ENCODE measurements at regions not wholly inside any gene's neighbourhood (a gene's known extent, or its start where the extent isn't known, plus 50 kb on each side); places are given as distances from the start of the nearest gene placed in this dataset.

DNA sequence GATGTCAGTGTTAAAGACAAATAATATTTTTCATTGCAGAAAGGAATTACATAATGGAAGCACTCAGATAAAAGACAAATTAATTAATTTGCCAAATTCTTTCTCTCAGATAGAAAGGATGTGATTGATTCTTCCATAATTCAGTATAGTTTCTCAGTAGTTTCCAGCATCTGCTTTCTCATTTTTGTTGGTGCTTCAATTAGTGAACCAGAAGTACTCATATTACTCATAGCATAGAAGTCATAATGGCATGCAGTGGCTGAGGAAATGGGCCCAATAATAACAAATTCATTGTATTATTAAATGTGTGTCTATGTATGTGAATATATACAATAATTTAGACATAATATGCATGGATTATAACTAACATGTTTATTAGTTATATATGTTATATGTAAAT is 393.3 kb upstream of the TRAM1L1 start:
- H3K4me1 Mint-ChIP-seq (ENCODE audit: low read depth), result no peaks in the 10 kb centered on the region
- H3K9me3 Mint-ChIP-seq, result no peaks in the 10 kb centered on the region
- H3K36me3 Mint-ChIP-seq (ENCODE audit: low read depth), result no peaks in the 10 kb centered on the region
- no peaks in the 10 kb centered on the region for H3K27me3 Mint-ChIP-seq (ENCODE audit: low read depth)
- intact Hi-C loops (cut with micrococcal nuclease), result no loop called here
- no peak for DNase-seq (ENCODE audit: low spot score)
- H3K4me3 Mint-ChIP-seq (ENCODE audit: low read depth), result no peak overlapping the region
- no peak overlapping the region for H3K27ac Mint-ChIP-seq

DNA sequence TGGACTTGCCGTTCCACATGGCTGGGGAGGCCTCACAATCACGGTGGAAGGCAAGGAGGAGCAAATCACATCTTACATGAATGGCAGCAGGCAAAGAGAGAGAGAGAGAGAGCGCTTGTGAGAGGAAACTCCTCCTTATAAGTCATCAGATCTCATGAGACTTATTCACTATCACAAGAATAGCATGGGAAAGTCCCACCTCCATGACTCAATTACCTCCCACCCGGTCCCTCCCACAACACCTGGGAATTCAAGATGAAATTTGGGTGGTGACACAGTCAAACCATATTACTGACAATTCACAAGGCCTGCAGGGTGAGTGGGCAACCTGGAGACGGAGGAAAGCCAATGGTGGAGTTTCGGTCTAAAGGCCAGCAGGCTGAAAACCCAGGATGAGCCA is 394.3 kb upstream of the TRAM1L1 start:
- Mint-ChIP-seq H3K27me3 (ENCODE audit: low read depth) (no peaks in the 10 kb centered on the region), H3K4me1 (ENCODE audit: low read depth) (no peaks in the 10 kb centered on the region), H3K36me3 (ENCODE audit: low read depth) (no peaks in the 10 kb centered on the region), H3K27ac (no peak overlapping the region), H3K4me3 (ENCODE audit: low read depth) (no peak overlapping the region), H3K9me3 (no peaks in the 10 kb centered on the region)
- no peak for DNase-seq (ENCODE audit: low spot score)
- intact Hi-C loops (cut with micrococcal nuclease), result no loop called here

DNA sequence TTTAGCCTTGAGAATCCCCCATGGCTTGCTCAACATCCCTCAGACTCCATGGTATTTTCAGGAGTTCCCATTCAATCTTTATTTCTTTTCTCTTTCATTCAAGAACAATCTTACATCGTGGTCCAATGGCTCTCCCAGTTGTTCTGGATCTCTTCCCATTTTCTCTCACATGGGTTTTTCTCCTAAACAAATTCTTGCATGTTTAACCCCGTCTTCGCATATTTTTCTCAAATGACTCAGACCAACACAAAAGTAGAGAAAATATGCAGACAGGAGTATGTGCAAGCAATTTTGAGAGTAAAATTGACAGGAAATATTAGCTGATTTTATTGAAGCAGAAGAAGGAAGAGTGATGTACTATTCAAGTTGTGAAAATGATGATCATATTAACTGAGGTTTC is 396.4 kb upstream of the TRAM1L1 start:
- DNase-seq (ENCODE audit: low spot score), result no peak
- no peaks in the 10 kb centered on the region for H3K4me1 Mint-ChIP-seq (ENCODE audit: low read depth)
- intact Hi-C loops (cut with micrococcal nuclease), result no loop called here
- H3K36me3 Mint-ChIP-seq (ENCODE audit: low read depth), result no peaks in the 10 kb centered on the region
- no peaks in the 10 kb centered on the region for H3K27me3 Mint-ChIP-seq (ENCODE audit: low read depth)
- H3K4me3 Mint-ChIP-seq (ENCODE audit: low read depth), result no peak overlapping the region
- H3K9me3 Mint-ChIP-seq, result no peaks in the 10 kb centered on the region
- no peak overlapping the region for H3K27ac Mint-ChIP-seq

DNA sequence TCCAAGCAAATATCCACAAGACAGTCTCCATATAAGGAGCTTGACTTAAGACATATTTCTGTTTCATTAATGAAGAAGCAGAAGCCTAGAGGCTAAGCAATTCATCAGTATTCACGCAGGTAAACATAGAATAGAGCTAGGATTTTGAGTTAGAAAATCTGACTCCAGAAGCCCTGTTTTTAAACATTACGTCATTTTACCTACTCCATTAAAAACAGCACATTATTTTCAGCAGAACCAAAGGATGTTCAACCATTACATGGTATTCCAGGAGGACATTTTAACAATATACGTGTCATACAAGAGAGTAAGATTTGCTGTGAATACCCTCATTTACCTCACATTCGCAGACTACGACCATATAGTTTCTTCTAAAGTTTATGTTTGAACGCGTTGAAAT is 403.3 kb upstream of the TRAM1L1 start:
- no peaks in the 10 kb centered on the region for H3K9me3 Mint-ChIP-seq
- H3K4me3 Mint-ChIP-seq (ENCODE audit: low read depth), result no peak overlapping the region
- H3K27me3 Mint-ChIP-seq (ENCODE audit: low read depth), result no peaks in the 10 kb centered on the region
- no peak for DNase-seq (ENCODE audit: low spot score)
- no peaks in the 10 kb centered on the region for H3K4me1 Mint-ChIP-seq (ENCODE audit: low read depth)
- no peaks in the 10 kb centered on the region for H3K36me3 Mint-ChIP-seq (ENCODE audit: low read depth)
- intact Hi-C loops (cut with micrococcal nuclease), result no loop called here
- H3K27ac Mint-ChIP-seq, result no peak overlapping the region

DNA sequence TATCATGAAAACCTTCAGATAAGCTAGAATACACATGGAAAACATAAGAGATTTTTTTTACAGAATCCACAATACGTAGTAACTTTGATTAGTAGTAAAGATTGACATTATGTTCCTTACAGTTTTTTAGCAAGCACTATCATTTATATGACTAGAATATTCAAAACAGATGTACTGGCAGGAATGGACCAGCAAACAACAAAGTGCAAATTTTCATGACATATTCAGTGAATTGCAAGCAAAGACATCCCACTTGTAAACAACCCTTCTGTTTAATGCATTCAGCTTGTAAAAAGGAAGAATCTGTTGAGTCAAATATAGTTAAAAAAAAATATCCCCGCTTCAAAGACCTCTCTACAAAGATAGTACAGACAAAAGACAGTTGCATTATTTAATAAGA is 403.7 kb upstream of the TRAM1L1 start:
- DNase-seq (ENCODE audit: low spot score), result no peak
- H3K27me3 Mint-ChIP-seq (ENCODE audit: low read depth), result no peaks in the 10 kb centered on the region
- no peaks in the 10 kb centered on the region for H3K36me3 Mint-ChIP-seq (ENCODE audit: low read depth)
- no peaks in the 10 kb centered on the region for H3K4me1 Mint-ChIP-seq (ENCODE audit: low read depth)
- H3K9me3 Mint-ChIP-seq, result no peaks in the 10 kb centered on the region
- H3K27ac Mint-ChIP-seq, result no peak overlapping the region
- H3K4me3 Mint-ChIP-seq (ENCODE audit: low read depth), result no peak overlapping the region
- intact Hi-C loops (cut with micrococcal nuclease), result no loop called here

DNA sequence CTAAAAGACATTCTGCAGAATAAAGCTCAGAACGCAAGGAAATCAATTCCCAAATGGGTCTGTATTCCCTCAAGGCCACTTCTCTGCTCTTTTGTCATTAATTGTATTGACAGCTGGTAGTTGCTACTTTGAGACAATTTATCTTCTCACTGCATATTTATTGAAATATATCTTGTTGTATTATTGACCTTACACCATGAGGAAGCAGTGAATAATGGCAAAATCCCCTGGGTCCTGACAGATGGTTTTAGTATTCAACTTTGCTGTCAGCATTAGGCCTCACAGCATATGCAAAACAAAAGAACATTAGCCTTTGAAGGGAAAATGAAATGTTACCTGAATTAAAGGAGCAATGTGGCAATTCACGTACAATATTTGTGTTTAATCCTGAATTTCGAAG is 406.1 kb upstream of the TRAM1L1 start:
- no peak overlapping the region for H3K27ac Mint-ChIP-seq
- intact Hi-C loops (cut with micrococcal nuclease), result no loop called here
- no peak for DNase-seq (ENCODE audit: low spot score)
- no peaks in the 10 kb centered on the region for H3K36me3 Mint-ChIP-seq (ENCODE audit: low read depth)
- no peaks in the 10 kb centered on the region for H3K4me1 Mint-ChIP-seq (ENCODE audit: low read depth)
- no peaks in the 10 kb centered on the region for H3K27me3 Mint-ChIP-seq (ENCODE audit: low read depth)
- H3K9me3 Mint-ChIP-seq, result no peaks in the 10 kb centered on the region
- no peak overlapping the region for H3K4me3 Mint-ChIP-seq (ENCODE audit: low read depth)

DNA sequence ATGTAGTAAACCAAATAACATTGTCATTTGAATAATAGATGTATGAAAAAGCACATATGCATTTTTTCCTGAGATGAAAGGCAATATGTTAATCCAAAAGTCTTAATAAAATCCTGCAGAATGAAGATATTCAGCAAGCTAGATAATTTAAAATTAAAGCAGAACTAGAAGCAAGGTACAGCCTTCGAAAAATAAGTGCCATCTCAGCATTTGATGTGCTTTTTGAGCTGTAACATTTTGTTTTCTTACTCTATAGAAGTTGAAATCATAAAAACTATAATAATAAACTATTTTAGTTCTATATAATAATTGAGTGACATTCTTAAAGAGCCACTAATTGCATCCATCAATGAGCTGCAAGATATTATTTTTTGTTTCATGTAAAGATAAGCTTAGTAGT is 410.4 kb upstream of the TRAM1L1 start:
- intact Hi-C loops (cut with micrococcal nuclease), result no loop called here
- Mint-ChIP-seq H3K4me3 (ENCODE audit: low read depth) (no peak overlapping the region), H3K9me3 (no peaks in the 10 kb centered on the region), H3K4me1 (ENCODE audit: low read depth) (no peaks in the 10 kb centered on the region), H3K36me3 (ENCODE audit: low read depth) (no peaks in the 10 kb centered on the region), H3K27me3 (ENCODE audit: low read depth) (no peaks in the 10 kb centered on the region), H3K27ac (no peak overlapping the region)
- no peak for DNase-seq (ENCODE audit: low spot score)

DNA sequence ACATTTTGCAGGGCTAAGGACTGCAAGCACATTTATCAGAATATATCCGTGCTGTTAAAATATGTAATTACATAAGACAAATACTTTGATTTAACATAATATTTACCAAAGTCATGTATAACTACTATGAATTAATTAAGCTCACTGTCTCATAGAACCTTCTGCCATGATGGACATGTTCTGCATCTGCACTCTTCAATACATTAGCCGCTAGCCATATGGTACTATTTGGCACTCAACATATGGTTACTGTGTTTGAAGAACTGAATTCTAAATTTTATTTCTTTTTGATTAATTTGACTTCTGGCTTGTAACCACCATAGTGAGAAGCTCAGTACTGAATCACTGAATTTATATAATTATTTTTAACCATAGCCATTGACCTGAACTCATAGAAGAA is 427.0 kb upstream of the TRAM1L1 start:
- no peaks in the 10 kb centered on the region for H3K27me3 Mint-ChIP-seq (ENCODE audit: low read depth)
- no peaks in the 10 kb centered on the region for H3K36me3 Mint-ChIP-seq (ENCODE audit: low read depth)
- H3K27ac Mint-ChIP-seq, result no peak overlapping the region
- H3K4me1 Mint-ChIP-seq (ENCODE audit: low read depth), result no peaks in the 10 kb centered on the region
- no peak for DNase-seq (ENCODE audit: low spot score)
- no peak overlapping the region for H3K4me3 Mint-ChIP-seq (ENCODE audit: low read depth)
- no peaks in the 10 kb centered on the region for H3K9me3 Mint-ChIP-seq
- intact Hi-C loops (cut with micrococcal nuclease), result no loop called here

DNA sequence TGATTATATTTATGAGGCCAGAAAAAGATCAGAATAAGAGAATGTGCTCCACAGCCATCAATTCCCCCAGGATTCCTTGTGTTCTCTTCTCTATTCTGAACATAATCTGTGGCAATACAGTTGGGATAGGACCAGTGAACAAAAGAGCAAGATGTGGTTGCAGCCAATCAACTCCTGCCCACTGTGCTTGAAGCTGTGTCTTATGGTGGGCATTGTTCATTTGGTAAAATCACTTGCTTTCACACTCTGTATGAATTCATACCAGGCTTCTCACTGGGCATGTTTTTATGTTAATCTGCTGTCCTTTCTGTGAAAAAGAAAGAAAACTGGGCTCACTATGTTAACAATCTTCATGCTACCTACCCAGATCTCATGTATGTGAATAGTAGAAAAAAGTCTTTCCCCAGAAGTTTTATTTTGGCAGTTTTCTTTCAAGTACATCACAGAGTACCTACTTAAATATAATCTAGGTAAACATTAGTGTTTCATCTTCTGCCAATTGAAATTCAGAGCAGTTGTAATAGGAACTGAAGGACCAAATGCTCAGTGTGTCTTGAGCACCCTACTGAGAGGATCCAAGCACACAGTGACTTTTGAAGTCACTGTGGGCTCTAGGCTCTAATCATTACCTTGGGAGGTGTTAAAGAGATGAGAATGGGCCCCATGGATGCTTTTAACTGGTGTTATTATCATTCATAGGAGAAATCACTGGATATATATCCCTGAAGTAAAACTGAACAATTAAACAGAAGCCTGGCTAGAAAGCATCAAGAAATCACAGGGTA is 429.2 kb upstream of the TRAM1L1 start:
- Mint-ChIP-seq H3K27ac (no peak overlapping the region), H3K4me3 (ENCODE audit: low read depth) (no peak overlapping the region), H3K36me3 (ENCODE audit: low read depth) (no peaks in the 10 kb centered on the region), H3K9me3 (peaks cover 5% of the 10 kb centered on the region), H3K4me1 (ENCODE audit: low read depth) (no peaks in the 10 kb centered on the region), H3K27me3 (ENCODE audit: low read depth) (no peaks in the 10 kb centered on the region)
- intact Hi-C loops (cut with micrococcal nuclease), result no loop called here
- DNase-seq (ENCODE audit: low spot score), result no peak

DNA sequence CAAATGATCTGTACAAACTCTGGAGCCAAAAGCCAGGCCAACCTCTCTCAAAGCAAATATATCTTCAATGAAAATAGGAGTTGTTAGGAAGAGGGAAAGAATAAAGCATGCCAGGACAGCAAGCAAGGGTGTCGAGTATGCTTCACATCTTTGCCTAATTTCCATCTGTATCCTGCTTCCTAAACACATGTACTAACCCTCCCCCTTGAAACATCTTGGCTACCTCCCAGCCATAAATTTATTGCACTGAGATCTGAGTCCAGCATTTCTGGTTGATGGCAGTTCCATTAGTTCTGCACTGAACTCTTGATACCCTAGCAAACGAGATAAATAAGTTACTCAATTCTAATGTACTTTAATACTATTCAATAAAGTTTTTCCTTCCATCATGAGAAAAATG is 430.5 kb upstream of the TRAM1L1 start:
- Mint-ChIP-seq H3K36me3 (ENCODE audit: low read depth) (no peaks in the 10 kb centered on the region), H3K27me3 (ENCODE audit: low read depth) (no peaks in the 10 kb centered on the region), H3K9me3 (peaks cover 5% of the 10 kb centered on the region), H3K27ac (no peak overlapping the region), H3K4me1 (ENCODE audit: low read depth) (no peaks in the 10 kb centered on the region), H3K4me3 (ENCODE audit: low read depth) (no peak overlapping the region)
- no peak for DNase-seq (ENCODE audit: low spot score)
- intact Hi-C loops (cut with micrococcal nuclease), result no loop called here

DNA sequence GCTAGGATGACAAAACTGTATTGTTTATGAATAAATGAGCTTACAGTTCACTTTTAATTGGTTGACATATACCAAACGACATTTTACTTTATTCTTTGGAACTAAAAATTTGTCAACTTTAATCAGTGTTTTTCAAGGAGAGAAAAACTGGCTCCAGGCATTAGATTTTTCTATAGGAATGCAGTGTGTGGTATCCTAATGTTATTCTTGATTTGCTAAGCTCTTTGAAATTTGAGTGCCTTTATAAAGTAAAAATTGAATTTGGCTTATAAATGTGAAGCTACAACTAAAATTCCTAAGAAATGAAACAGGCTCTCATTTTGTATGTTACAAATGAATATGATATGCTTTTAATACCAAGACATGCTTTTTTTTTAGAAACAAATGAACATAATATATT is 442.2 kb upstream of the TRAM1L1 start:
- Mint-ChIP-seq H3K4me3 (ENCODE audit: low read depth) (no peak overlapping the region), H3K4me1 (ENCODE audit: low read depth) (no peaks in the 10 kb centered on the region)

DNA sequence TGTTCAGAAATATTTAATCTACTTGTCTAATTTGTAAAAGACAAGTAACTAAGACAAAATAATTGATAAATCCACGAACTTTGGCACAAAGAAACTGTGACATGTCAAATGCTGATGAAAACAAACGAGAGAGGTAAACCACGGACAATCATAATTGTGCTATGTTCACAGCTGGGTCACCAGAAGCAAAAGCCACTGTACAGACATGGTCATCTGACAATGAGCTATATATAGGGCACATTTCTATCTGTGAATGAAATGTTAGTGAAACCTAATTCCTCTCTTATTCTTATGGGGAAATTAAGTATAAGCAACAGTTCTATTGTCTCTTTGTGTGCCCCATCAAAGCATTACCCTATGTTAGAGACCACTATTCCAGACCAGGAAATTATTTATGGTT is 444.0 kb upstream of the TRAM1L1 start:
- Mint-ChIP-seq H3K4me1 (ENCODE audit: low read depth) (no peaks in the 10 kb centered on the region), H3K36me3 (ENCODE audit: low read depth) (no peaks in the 10 kb centered on the region), H3K27me3 (ENCODE audit: low read depth) (no peaks in the 10 kb centered on the region), H3K4me3 (ENCODE audit: low read depth) (no peak overlapping the region), H3K9me3 (no peaks in the 10 kb centered on the region), H3K27ac (no peak overlapping the region)
- intact Hi-C loops (cut with micrococcal nuclease), result no loop called here
- DNase-seq (ENCODE audit: low spot score), result no peak

More for the DNA sequence above, 442.2 kb upstream of the TRAM1L1 start:
- H3K9me3 Mint-ChIP-seq, result no peaks in the 10 kb centered on the region
- no peak for DNase-seq (ENCODE audit: low spot score)
- H3K27me3 Mint-ChIP-seq (ENCODE audit: low read depth), result no peaks in the 10 kb centered on the region
- no peak overlapping the region for H3K27ac Mint-ChIP-seq
- intact Hi-C loops (cut with micrococcal nuclease), result no loop called here
- H3K36me3 Mint-ChIP-seq (ENCODE audit: low read depth), result no peaks in the 10 kb centered on the region

DNA sequence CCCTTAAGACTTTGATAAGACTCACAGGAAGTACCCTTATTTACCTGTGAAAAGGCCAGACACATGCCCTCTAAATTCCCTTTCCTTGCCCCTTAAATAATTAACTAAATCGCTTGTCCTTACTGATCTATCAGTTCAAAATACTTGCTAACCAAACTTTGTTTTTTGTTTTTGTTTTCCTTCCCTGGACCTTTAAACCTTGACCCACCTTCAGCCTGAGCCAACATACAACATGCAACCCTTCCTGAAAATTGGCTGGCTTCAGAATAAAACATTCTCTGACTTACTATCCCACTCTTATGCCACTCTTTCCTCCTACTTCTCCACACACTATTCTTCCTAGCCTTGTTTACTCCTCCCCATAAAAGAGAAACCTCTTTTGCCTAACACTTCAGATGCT is 448.1 kb upstream of the TRAM1L1 start:
- DNase-seq (ENCODE audit: low spot score), result no peak
- Mint-ChIP-seq H3K27ac (no peak overlapping the region), H3K9me3 (no peaks in the 10 kb centered on the region), H3K4me1 (ENCODE audit: low read depth) (no peaks in the 10 kb centered on the region), H3K36me3 (ENCODE audit: low read depth) (no peaks in the 10 kb centered on the region), H3K27me3 (ENCODE audit: low read depth) (no peaks in the 10 kb centered on the region), H3K4me3 (ENCODE audit: low read depth) (no peak overlapping the region)
- intact Hi-C loops (cut with micrococcal nuclease), result no loop called here

DNA sequence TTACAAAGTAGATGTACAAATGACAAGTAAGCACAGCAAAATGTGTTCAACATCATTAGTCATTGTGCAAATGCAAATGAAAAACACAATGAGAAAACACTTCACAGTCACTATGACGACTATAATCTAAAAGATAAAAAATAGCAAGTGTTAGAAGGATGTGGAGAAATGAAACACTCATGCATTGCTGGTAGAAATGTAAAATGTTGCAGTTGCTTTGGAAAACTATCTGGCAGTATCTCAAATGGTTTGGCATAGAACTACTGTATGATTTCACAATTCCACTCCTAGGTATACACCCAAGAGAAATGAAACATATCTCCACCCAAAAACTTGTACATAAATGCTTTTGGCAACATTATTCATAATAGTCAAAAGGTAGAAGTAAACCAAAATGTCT is 459.7 kb upstream of the TRAM1L1 start:
- H3K36me3 Mint-ChIP-seq (ENCODE audit: low read depth), result no peaks in the 10 kb centered on the region
- H3K9me3 Mint-ChIP-seq, result no peaks in the 10 kb centered on the region
- H3K27ac Mint-ChIP-seq, result no peak overlapping the region
- H3K4me3 Mint-ChIP-seq (ENCODE audit: low read depth), result no peak overlapping the region
- no peak for DNase-seq (ENCODE audit: low spot score)
- no peaks in the 10 kb centered on the region for H3K27me3 Mint-ChIP-seq (ENCODE audit: low read depth)
- intact Hi-C loops (cut with micrococcal nuclease), result no loop called here
- no peaks in the 10 kb centered on the region for H3K4me1 Mint-ChIP-seq (ENCODE audit: low read depth)

All from activated T-helper 2 cell treated with anti-CD3 and anti-CD28 coated beads, Interferon-gamma antibody, Interleukin-2, Interleukin-4, amounts not matched to agents 10 μg/mL and 5 μg/mL and 100 μg/mL, durations not matched to agents 14 hours and 24 hours and 36 hours (primary cell).